ENCODE measurements at regions not wholly inside any gene's neighbourhood (a gene's known extent, or its start where the extent isn't known, plus 50 kb on each side); places are given as distances from the start of the nearest gene placed in this dataset.

GRCh38 chr2:43126817-43127207, 99.6 kb downstream of the ZFP36L2 start:
- Histone ChIP-seq H3K27me3 (replicated peaks) (no peaks in the 10 kb centered on the region), H3K27ac (no peak overlapping the region), H3K4me3 (ENCODE audit: low read depth, low read length) (no peak overlapping the region), H3K36me3 (replicated peaks) (no peaks in the 10 kb centered on the region)
- in situ Hi-C loops (cut with HindIII; ENCODE audit: low pct_ligation_motif_present, low sequenced_read_pairs), result no loop called here
- DNase-seq, result no peak
- TF ChIP-seq CTCF (IDR thresholded peaks at IDR 0.05; ENCODE audit: low read depth, low read length, missing control alignments), result no peak

DNA sequence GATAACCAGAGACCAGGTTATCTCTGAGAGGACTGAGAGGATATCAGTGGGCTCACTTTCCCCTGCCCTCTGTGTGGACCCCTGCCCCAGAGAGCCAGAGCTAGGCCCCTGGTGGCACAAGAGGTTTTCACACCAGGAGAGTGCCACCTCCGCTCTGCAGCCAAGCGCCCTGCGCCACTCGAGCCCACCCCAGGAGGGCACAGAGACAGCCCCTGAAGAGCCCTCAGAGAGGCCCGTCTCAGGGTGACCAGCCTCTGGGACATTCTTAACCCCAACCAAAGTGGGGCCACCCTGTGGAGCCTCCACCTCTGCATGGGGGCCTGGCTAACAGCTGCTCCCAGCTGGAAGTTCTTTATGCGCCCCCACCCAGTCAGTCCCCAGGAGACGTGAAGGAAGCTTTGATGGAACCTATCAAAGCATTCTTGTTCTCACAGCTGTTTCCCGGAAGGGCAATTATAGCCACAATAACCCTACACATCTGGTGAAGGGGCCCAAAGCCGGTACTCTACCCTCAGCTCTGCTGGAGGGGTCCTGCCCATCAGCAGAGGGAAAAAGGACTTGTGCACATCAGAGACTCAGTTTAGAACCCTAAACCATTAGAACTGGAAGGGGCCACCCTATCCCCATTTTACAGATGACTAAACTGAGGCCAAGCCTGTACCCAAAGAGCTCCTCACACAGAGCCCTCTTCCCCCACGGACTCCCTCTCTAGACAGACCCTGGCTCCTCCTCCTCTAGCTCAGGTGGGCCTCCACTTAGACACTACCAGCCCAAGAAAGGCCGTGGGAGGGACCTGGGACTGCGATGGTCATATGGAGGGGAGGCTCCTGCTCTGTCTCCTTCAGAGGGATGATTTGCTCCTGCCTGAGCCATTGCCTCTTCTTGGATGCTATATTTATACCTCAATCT, 101.1 kb downstream of the ZFP36L2 start:
- H3K27ac ChIP-seq, result no peak overlapping the region
- in situ Hi-C loops (cut with HindIII; ENCODE audit: low pct_ligation_motif_present, low sequenced_read_pairs), result no loop called here
- no peak for TF ChIP-seq CTCF (IDR thresholded peaks at IDR 0.05; ENCODE audit: low read depth, low read length, missing control alignments)
- no peaks in the 10 kb centered on the region for H3K27me3 ChIP-seq (replicated peaks)
- no peak overlapping the region for H3K4me3 ChIP-seq (ENCODE audit: low read depth, low read length)
- DNase-seq, result no peak
- no peaks in the 10 kb centered on the region for H3K36me3 ChIP-seq (replicated peaks)

DNA sequence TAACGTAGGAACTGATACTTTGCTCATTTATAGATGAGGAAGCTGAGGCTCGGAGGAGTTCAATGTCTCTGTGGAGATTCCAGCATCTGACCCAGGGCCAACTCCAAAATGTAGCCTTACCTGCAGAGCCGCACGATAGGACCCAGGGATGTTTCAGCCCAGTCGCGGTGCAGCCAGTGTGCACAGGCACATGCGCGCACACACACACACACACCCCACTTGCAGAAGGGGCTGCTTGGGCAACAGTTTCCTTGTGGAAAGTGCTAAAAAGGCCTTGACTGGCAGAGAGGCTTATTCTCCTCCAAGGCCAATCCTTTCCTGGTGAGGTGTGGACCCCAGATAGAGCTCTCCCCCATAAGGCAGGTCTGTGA, 101.7 kb downstream of the ZFP36L2 start:
- in situ Hi-C loops (cut with HindIII; ENCODE audit: low pct_ligation_motif_present, low sequenced_read_pairs), result no loop called here
- TF ChIP-seq CTCF (IDR thresholded peaks at IDR 0.05; ENCODE audit: low read depth, low read length, missing control alignments), result no peak
- H3K4me3 ChIP-seq (ENCODE audit: low read depth, low read length), result no peak overlapping the region
- no peak for DNase-seq
- no peaks in the 10 kb centered on the region for H3K27me3 ChIP-seq (replicated peaks)
- no peaks in the 10 kb centered on the region for H3K36me3 ChIP-seq (replicated peaks)
- H3K27ac ChIP-seq, result no peak overlapping the region

- DNase-seq, result no peak
- H3K36me3 ChIP-seq (replicated peaks), result no peaks in the 10 kb centered on the region
- no peak overlapping the region for H3K27ac ChIP-seq
- no peaks in the 10 kb centered on the region for H3K27me3 ChIP-seq (replicated peaks)
- H3K4me3 ChIP-seq (ENCODE audit: low read depth, low read length), result no peak overlapping the region
- TF ChIP-seq CTCF (IDR thresholded peaks at IDR 0.05; ENCODE audit: low read depth, low read length, missing control alignments), result no peak
- in situ Hi-C loops (cut with HindIII; ENCODE audit: low pct_ligation_motif_present, low sequenced_read_pairs), result no loop called here
Measured at GRCh38 chr2:43123981-43124686, 102.3 kb downstream of the ZFP36L2 start.

- Histone ChIP-seq H3K27me3 (replicated peaks) (no peaks in the 10 kb centered on the region), H3K4me3 (ENCODE audit: low read depth, low read length) (no peak overlapping the region), H3K27ac (no peak overlapping the region), H3K36me3 (replicated peaks) (no peaks in the 10 kb centered on the region)
- in situ Hi-C loops (cut with HindIII; ENCODE audit: low pct_ligation_motif_present, low sequenced_read_pairs), result no loop called here
- DNase-seq, result no peak
- TF ChIP-seq CTCF (IDR thresholded peaks at IDR 0.05; ENCODE audit: low read depth, low read length, missing control alignments), result no peak
Measured at GRCh38 chr2:43123486-43123885, 102.9 kb downstream of the ZFP36L2 start.
